HFFc6 (cell line): ENCODE measurements at regions not wholly inside any gene's neighbourhood (a gene's known extent, or its start where the extent isn't known, plus 50 kb on each side); places are given as distances from the start of the nearest gene placed in this dataset.

Experiments used
- DNase-seq: peaks from one replicate; pipeline ENCODE4 v3.0.0-alpha.2; 2018
- H3K27ac Mint-ChIP-seq: 2 replicates; pipeline ENCODE4 v1.8.0; 2020; ENCODE audit warnings: mild to moderate bottlenecking, mixed read lengths
- H3K27me3 Mint-ChIP-seq: 2 replicates; pipeline ENCODE4 v1.8.0; 2021; ENCODE audit warnings: mild to moderate bottlenecking, moderate library complexity, mixed read lengths; ENCODE audit not compliant: insufficient read depth
- H3K36me3 Mint-ChIP-seq: 2 replicates; pipeline ENCODE4 v1.8.0; 2021; ENCODE audit warnings: low read depth, mixed read lengths
- H3K4me1 Mint-ChIP-seq: 2 replicates; pipeline ENCODE4 v1.8.0; 2020; ENCODE audit warnings: low read depth, mixed read lengths
- H3K4me3 Mint-ChIP-seq: 2 replicates; pipeline ENCODE4 v1.8.0; 2020; ENCODE audit warnings: mild to moderate bottlenecking, moderate library complexity, mixed read lengths
- H3K9me3 Mint-ChIP-seq: 2 replicates; pipeline ENCODE4 v1.8.0; 2020; ENCODE audit warnings: mild to moderate bottlenecking, mixed read lengths
- CTCF ChIP-seq: fragments of 200-600 bp; sonication (generic); IDR thresholded peaks from 2 replicates; pipeline ENCODE4 v1.5.0; 2021; ENCODE audit warnings: antibody characterized with exemption, mild to moderate bottlenecking

- TF ChIP-seq CTCF = no peak
- Mint-ChIP-seq H3K4me1 (no peaks in the 10 kb centered on the region), H3K36me3 (no peaks in the 10 kb centered on the region), H3K9me3 (peaks cover 4% of the 10 kb centered on the region; the same call in 1 of the 2 replicates), H3K27me3 (no peaks in the 10 kb centered on the region), H3K4me3 (no peak overlapping the region), H3K27ac (no peak overlapping the region)
- no peak for DNase-seq
Measured at GRCh38 chr4:181443021-181443420, 800.2 kb upstream of the TENM3 start.

DNA sequence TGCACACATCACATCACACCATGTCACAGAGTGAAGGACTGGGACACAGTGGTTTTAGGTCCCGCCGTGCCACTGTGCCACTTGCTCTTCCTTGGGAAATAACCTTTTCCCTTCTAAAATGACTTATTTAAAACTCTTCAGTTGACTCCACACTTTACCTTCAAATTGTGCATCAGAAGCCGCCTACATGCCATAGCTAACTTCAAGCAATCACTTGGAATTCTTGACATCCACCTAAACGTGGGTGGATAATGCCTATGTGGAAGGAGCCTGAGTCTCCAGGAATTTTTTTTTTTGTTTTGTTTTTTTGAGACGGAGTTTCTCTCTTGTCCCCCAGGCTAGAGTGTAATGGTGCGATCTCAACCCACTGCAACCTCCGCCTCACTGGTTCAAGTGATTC, 777.4 kb upstream of the TENM3 start:
- H3K27ac Mint-ChIP-seq = no peak overlapping the region
- H3K9me3 Mint-ChIP-seq = peaks cover 11% of the 10 kb centered on the region
- no peak for DNase-seq
- no peak for TF ChIP-seq CTCF
- no peaks in the 10 kb centered on the region for H3K4me1 Mint-ChIP-seq
- no peaks in the 10 kb centered on the region for H3K36me3 Mint-ChIP-seq
- H3K4me3 Mint-ChIP-seq = no peak overlapping the region
- H3K27me3 Mint-ChIP-seq = peaks cover 1% of the 10 kb centered on the region; the same call in 1 of the 2 replicates

DNA sequence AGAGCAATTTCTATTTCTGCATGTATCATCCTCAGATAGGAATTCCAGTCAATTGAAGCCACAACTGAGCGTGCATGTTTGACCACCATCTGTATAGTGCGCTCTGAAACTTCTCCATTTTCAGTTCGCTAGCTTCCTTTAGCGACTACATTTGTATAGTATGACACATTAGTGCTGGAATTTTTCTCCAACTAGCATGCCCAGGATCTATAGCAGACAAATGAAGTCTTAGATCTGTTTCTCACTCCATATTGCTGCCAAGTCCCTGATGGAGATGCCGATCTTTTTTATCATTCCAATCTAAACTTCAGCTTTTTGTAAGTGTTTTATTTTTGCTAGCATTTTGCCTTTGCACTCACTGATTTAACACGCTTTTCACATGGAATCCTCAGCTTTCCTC, 774.8 kb upstream of the TENM3 start:
- Mint-ChIP-seq H3K4me1 (no peaks in the 10 kb centered on the region), H3K27me3 (peaks cover 1% of the 10 kb centered on the region; the same call in 1 of the 2 replicates), H3K36me3 (no peaks in the 10 kb centered on the region), H3K27ac (no peak overlapping the region), H3K4me3 (no peak overlapping the region), H3K9me3 (peaks cover 7% of the 10 kb centered on the region; the same call in 1 of the 2 replicates)
- TF ChIP-seq CTCF = no peak
- no peak for DNase-seq

- Mint-ChIP-seq H3K4me3 (no peak overlapping the region), H3K9me3 (no peaks in the 10 kb centered on the region), H3K4me1 (no peaks in the 10 kb centered on the region), H3K36me3 (no peaks in the 10 kb centered on the region), H3K27ac (no peak overlapping the region), H3K27me3 (peaks cover 1% of the 10 kb centered on the region; the same call in 1 of the 2 replicates)
- DNase-seq = no peak
- no peak for TF ChIP-seq CTCF
Measured at GRCh38 chr4:181470306-181470705, 772.9 kb upstream of the TENM3 start.

GRCh38 chr4:181475359-181475758, 767.8 kb upstream of the TENM3 start:
- no peaks in the 10 kb centered on the region for H3K9me3 Mint-ChIP-seq
- DNase-seq = no peak
- H3K27me3 Mint-ChIP-seq = no peaks in the 10 kb centered on the region; the same call in 1 of the 2 replicates
- peak overlapping the region; percentile 83 for H3K4me3 Mint-ChIP-seq
- no peaks in the 10 kb centered on the region for H3K36me3 Mint-ChIP-seq
- H3K27ac Mint-ChIP-seq = no peak overlapping the region
- TF ChIP-seq CTCF = no peak
- H3K4me1 Mint-ChIP-seq = peaks cover 6% of the 10 kb centered on the region; the same call in 1 of the 2 replicates
